Nephron progenitor cell (in vitro differentiated cells): ENCODE measurements at regions not wholly inside any gene's neighbourhood (a gene's known extent, or its start where the extent isn't known, plus 50 kb on each side); places are given as distances from the start of the nearest gene placed in this dataset.

Experiments
- DNase-seq: peaks from one replicate; pipeline ENCODE4 v3.0.0; 2021
- H3K27ac Mint-ChIP-seq: 2 replicates; pipeline ENCODE4 v1.8.0; 2021; ENCODE audit warnings: mild to moderate bottlenecking, moderate library complexity, mixed read lengths
- H3K27me3 Mint-ChIP-seq: 2 replicates; pipeline ENCODE4 v1.8.0; 2021; ENCODE audit warnings: mild to moderate bottlenecking, low read depth, mixed read lengths; ENCODE audit not compliant: poor library complexity
- H3K36me3 Mint-ChIP-seq: 2 replicates; pipeline ENCODE4 v1.8.0; 2021; ENCODE audit warnings: low read depth, mixed read lengths
- H3K4me1 Mint-ChIP-seq: 2 replicates; pipeline ENCODE4 v1.8.0; 2021; ENCODE audit warnings: mixed read lengths
- H3K4me3 Mint-ChIP-seq: 2 replicates; pipeline ENCODE4 v1.8.0; 2021; ENCODE audit warnings: mild to moderate bottlenecking, moderate library complexity, mixed read lengths
- H3K9me3 Mint-ChIP-seq: 2 replicates; pipeline ENCODE4 v1.8.0; 2021; ENCODE audit warnings: mild to moderate bottlenecking, moderate library complexity, mixed read lengths
- TF ChIP-seq, protein P1 (sequence below): fragments of 200-600 bp; sonication (generic); IDR thresholded peaks from 2 replicates; pipeline ENCODE4 v1.5.0; 2021; ENCODE audit warnings: antibody characterized with exemption

- Mint-ChIP-seq H3K36me3 (no peaks in the 10 kb centered on the region), H3K9me3 (no peaks in the 10 kb centered on the region), H3K4me1 (no peaks in the 10 kb centered on the region), H3K27ac (no peak overlapping the region), H3K27me3 (no peaks in the 10 kb centered on the region), H3K4me3 (no peak overlapping the region)
- DNase-seq, result no peak
- TF ChIP-seq, protein P1, sequence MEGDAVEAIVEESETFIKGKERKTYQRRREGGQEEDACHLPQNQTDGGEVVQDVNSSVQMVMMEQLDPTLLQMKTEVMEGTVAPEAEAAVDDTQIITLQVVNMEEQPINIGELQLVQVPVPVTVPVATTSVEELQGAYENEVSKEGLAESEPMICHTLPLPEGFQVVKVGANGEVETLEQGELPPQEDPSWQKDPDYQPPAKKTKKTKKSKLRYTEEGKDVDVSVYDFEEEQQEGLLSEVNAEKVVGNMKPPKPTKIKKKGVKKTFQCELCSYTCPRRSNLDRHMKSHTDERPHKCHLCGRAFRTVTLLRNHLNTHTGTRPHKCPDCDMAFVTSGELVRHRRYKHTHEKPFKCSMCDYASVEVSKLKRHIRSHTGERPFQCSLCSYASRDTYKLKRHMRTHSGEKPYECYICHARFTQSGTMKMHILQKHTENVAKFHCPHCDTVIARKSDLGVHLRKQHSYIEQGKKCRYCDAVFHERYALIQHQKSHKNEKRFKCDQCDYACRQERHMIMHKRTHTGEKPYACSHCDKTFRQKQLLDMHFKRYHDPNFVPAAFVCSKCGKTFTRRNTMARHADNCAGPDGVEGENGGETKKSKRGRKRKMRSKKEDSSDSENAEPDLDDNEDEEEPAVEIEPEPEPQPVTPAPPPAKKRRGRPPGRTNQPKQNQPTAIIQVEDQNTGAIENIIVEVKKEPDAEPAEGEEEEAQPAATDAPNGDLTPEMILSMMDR, result no peak
Observed at GRCh38 chr3:115281697-115282675, 134.9 kb upstream of the ZBTB20 start.

GRCh38 chr3:115284980-115285379 is 137.9 kb upstream of the ZBTB20 start:
- DNase-seq, result no peak
- Mint-ChIP-seq H3K36me3 (no peaks in the 10 kb centered on the region), H3K27me3 (no peaks in the 10 kb centered on the region), H3K4me1 (no peaks in the 10 kb centered on the region), H3K9me3 (no peaks in the 10 kb centered on the region), H3K4me3 (no peak overlapping the region), H3K27ac (no peak overlapping the region)
- TF ChIP-seq, protein P1, result no peak

GRCh38 chr3:115286529-115287197 is 139.6 kb upstream of the ZBTB20 start:
- no peaks in the 10 kb centered on the region for H3K4me1 Mint-ChIP-seq
- TF ChIP-seq, protein P1, result no peak
- no peaks in the 10 kb centered on the region for H3K27me3 Mint-ChIP-seq
- no peaks in the 10 kb centered on the region for H3K36me3 Mint-ChIP-seq
- H3K27ac Mint-ChIP-seq, result no peak overlapping the region
- no peak overlapping the region for H3K4me3 Mint-ChIP-seq
- H3K9me3 Mint-ChIP-seq, result no peaks in the 10 kb centered on the region
- no peak for DNase-seq

DNA sequence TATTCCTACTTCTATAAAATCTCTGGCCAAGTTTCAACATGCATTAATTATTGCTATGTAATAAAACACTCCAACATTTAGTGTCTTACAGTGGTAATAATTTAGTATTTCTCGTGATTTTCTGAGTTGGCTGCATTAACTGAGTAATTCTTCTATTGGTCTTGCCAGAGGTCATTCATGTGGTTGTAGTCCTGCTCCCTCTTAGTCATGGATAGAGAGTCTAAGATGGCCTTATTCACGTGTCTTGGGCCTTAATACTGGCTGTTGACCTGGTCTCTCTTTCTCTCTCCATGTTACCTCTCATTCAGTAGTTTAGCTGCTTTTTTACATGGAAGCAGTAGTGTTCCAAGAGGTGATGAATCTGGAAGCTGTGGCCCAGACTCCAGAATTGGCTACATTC is 140.1 kb upstream of the ZBTB20 start:
- TF ChIP-seq, protein P1, result no peak
- no peak for DNase-seq
- no peaks in the 10 kb centered on the region for H3K36me3 Mint-ChIP-seq
- no peaks in the 10 kb centered on the region for H3K4me1 Mint-ChIP-seq
- no peak overlapping the region for H3K4me3 Mint-ChIP-seq
- no peaks in the 10 kb centered on the region for H3K9me3 Mint-ChIP-seq
- no peak overlapping the region for H3K27ac Mint-ChIP-seq
- H3K27me3 Mint-ChIP-seq, result no peaks in the 10 kb centered on the region

- Mint-ChIP-seq H3K4me3 (no peak overlapping the region), H3K27me3 (no peaks in the 10 kb centered on the region), H3K27ac (no peak overlapping the region), H3K36me3 (no peaks in the 10 kb centered on the region), H3K4me1 (no peaks in the 10 kb centered on the region), H3K9me3 (no peaks in the 10 kb centered on the region)
- TF ChIP-seq, protein P1, result no peak
- no peak for DNase-seq
Observed at GRCh38 chr3:115292131-115292530, 145.0 kb upstream of the ZBTB20 start.
